DMS 273 (cell line): ENCODE measurements at regions not wholly inside any gene's neighbourhood (a gene's known extent, or its start where the extent isn't known, plus 50 kb on each side); places are given as distances from the start of the nearest gene placed in this dataset.

ENCODE experiments used
- DNase-seq: peaks from one replicate; lab custom pipeline; 2025; ENCODE audit not compliant: unreplicated experiment; lab: John Stamatoyannopoulos, UW

- DNase-seq: no peak
Measured at GRCh38 chr3:171955598-171955997, 83.8 kb upstream of the FNDC3B start.

- no peak for DNase-seq
Measured at GRCh38 chr3:171956181-171956683, 83.1 kb upstream of the FNDC3B start.

GRCh38 chr3:171956705-171957104 is 82.7 kb upstream of the FNDC3B start:
- DNase-seq: no peak

GRCh38 chr3:171959532-171960089 is 79.8 kb upstream of the FNDC3B start:
- DNase-seq: no peak

GRCh38 chr3:171960159-171960558 is 79.2 kb upstream of the FNDC3B start:
- DNase-seq: no peak

GRCh38 chr3:171962137-171962720 is 77.1 kb upstream of the FNDC3B start:
- no peak for DNase-seq

- no peak for DNase-seq
Measured at GRCh38 chr3:171963546-171963945, 75.8 kb upstream of the FNDC3B start.

- DNase-seq: no peak
Measured at GRCh38 chr3:171965067-171965712, 74.2 kb upstream of the FNDC3B start.

- no peak for DNase-seq
Measured at GRCh38 chr3:171966533-171967136, 72.7 kb upstream of the FNDC3B start.

- DNase-seq: peak; percentile 43
Measured at GRCh38 chr3:171967137-171967783, 72.1 kb upstream of the FNDC3B start.

GRCh38 chr3:171967932-171968678 is 71.3 kb upstream of the FNDC3B start:
- DNase-seq: no peak

GRCh38 chr3:171970301-171970788 is 69.0 kb upstream of the FNDC3B start:
- no peak for DNase-seq

- no peak for DNase-seq
Measured at GRCh38 chr3:171971919-171972514, 67.4 kb upstream of the FNDC3B start.

- no peak for DNase-seq
Measured at GRCh38 chr3:171972871-171973348, 66.5 kb upstream of the FNDC3B start.

- DNase-seq: no peak
Measured at GRCh38 chr3:171974986-171975837, 64.2 kb upstream of the FNDC3B start.

GRCh38 chr3:171976526-171976925 is 62.9 kb upstream of the FNDC3B start:
- no peak for DNase-seq

- no peak for DNase-seq
Measured at GRCh38 chr3:171977441-171977840, 61.9 kb upstream of the FNDC3B start.

- DNase-seq: no peak
Measured at GRCh38 chr3:171977860-171978259, 61.5 kb upstream of the FNDC3B start.

GRCh38 chr3:171978390-171978789 is 61.0 kb upstream of the FNDC3B start:
- DNase-seq: no peak
